ENCODE measurements at regions not wholly inside any gene's neighbourhood (a gene's known extent, or its start where the extent isn't known, plus 50 kb on each side); places are given as distances from the start of the nearest gene placed in this dataset.

GRCh38 chr6:123127807-123128206, 131.8 kb downstream of the CLVS2 start:
- ATAC-seq, result no peak
- POLR2A ChIA-PET, result no interaction called here
- Mint-ChIP-seq H3K4me3 (no peak overlapping the region), H3K27ac (no peak overlapping the region), H3K36me3 (ENCODE audit: low read depth) (no peaks in the 10 kb centered on the region), H3K9me3 (no peaks in the 10 kb centered on the region), H3K4me1 (ENCODE audit: low read depth) (no peaks in the 10 kb centered on the region), H3K27me3 (no peaks in the 10 kb centered on the region)
- TF ChIP-seq, protein P1, sequence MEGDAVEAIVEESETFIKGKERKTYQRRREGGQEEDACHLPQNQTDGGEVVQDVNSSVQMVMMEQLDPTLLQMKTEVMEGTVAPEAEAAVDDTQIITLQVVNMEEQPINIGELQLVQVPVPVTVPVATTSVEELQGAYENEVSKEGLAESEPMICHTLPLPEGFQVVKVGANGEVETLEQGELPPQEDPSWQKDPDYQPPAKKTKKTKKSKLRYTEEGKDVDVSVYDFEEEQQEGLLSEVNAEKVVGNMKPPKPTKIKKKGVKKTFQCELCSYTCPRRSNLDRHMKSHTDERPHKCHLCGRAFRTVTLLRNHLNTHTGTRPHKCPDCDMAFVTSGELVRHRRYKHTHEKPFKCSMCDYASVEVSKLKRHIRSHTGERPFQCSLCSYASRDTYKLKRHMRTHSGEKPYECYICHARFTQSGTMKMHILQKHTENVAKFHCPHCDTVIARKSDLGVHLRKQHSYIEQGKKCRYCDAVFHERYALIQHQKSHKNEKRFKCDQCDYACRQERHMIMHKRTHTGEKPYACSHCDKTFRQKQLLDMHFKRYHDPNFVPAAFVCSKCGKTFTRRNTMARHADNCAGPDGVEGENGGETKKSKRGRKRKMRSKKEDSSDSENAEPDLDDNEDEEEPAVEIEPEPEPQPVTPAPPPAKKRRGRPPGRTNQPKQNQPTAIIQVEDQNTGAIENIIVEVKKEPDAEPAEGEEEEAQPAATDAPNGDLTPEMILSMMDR (IDR thresholded peaks at IDR 0.05), result no peak
- no peak for DNase-seq
- CTCF ChIA-PET, result no interaction called here
- intact Hi-C loops (cut with micrococcal nuclease), result no loop called here

- H3K4me3 Mint-ChIP-seq, result no peak overlapping the region
- no peaks in the 10 kb centered on the region for H3K9me3 Mint-ChIP-seq
- TF ChIP-seq, protein P1 (IDR thresholded peaks at IDR 0.05), result no peak
- no peaks in the 10 kb centered on the region for H3K36me3 Mint-ChIP-seq (ENCODE audit: low read depth)
- DNase-seq (no peak), ATAC-seq (no peak)
- ChIA-PET CTCF (no interaction called here), POLR2A (no interaction called here)
- H3K27ac Mint-ChIP-seq, result no peak overlapping the region
- intact Hi-C loops (cut with micrococcal nuclease), result no loop called here
- no peaks in the 10 kb centered on the region for H3K4me1 Mint-ChIP-seq (ENCODE audit: low read depth)
- H3K27me3 Mint-ChIP-seq, result no peaks in the 10 kb centered on the region
Observed at GRCh38 chr6:123150076-123150475, 154.0 kb downstream of the CLVS2 start.

DNA sequence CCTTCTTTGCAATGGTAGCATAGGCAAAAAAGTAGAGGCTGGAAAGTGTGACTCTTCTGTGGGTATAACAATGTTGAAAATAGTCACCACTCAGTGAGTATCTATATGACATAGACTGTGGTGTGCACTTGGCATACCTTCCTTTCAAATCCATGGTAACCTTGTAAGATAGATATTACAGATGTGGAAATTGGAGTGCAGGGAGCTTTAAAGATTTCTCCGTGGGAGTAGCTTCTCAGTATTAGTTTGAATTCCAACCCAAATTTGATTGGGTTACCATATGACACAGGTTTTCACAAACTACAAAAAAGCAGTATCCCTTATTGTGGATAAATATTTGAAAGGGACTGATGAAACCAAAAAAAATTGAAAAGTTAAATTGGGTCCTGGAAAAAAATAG, 163.8 kb downstream of the CLVS2 start:
- intact Hi-C loops (cut with micrococcal nuclease), result no loop called here
- Mint-ChIP-seq H3K36me3 (ENCODE audit: low read depth) (no peaks in the 10 kb centered on the region), H3K27me3 (no peaks in the 10 kb centered on the region), H3K27ac (no peak overlapping the region), H3K4me3 (no peak overlapping the region), H3K4me1 (ENCODE audit: low read depth) (no peaks in the 10 kb centered on the region), H3K9me3 (peaks cover 2% of the 10 kb centered on the region)
- TF ChIP-seq, protein P1 (IDR thresholded peaks at IDR 0.05), result no peak
- DNase-seq (no peak), ATAC-seq (no peak)
- ChIA-PET CTCF (interaction anchor here (0.7 kb wide), 1 partner anchor 602 kb away, joined by 3 read pairs; no protein-coding TSS in a partner anchor), POLR2A (no interaction called here)

Measured in activated CD8-positive, alpha-beta T cell treated with anti-CD3 and anti-CD28 coated beads for 36 hours (primary cell).